GM23338 (cell line): ENCODE measurements at regions not wholly inside any gene's neighbourhood (a gene's known extent, or its start where the extent isn't known, plus 50 kb on each side); places are given as distances from the start of the nearest gene placed in this dataset.

Experiments used
- ATAC-seq: fragments of 200-7000 bp; cut with Tn5 transposase; 3 replicates; pipeline ENCODE4 v1.9.1; 2020
- DNase-seq: peaks from one replicate; pipeline ENCODE4 v3.0.0-alpha.2; 2015; ENCODE audit warnings: low spot score
- H2AFZ ChIP-seq: fragments of 200-600 bp; sonication (generic); 2 replicates; pipeline ENCODE4 v1.8.0; 2016; ENCODE audit warnings: antibody characterized with exemption, mild to moderate bottlenecking, moderate library complexity
- H3F3A ChIP-seq: fragments of 200-600 bp; sonication (generic); replicated peaks from 2 replicates; pipeline ENCODE4 v1.8.0; 2017; ENCODE audit warnings: antibody characterized with exemption, mixed run types, low read depth
- H3K27ac ChIP-seq: fragments of 200-600 bp; sonication (generic); 2 replicates; pipeline ENCODE4 v1.6.1; 2016; ENCODE audit warnings: low read depth
- H3K27me3 ChIP-seq: fragments of 200-600 bp; sonication (generic); 2 replicates; pipeline ENCODE4 v1.8.0; 2016; ENCODE audit warnings: mild to moderate bottlenecking, mixed run types, moderate library complexity; ENCODE audit not compliant: insufficient read depth
- H3K36me3 ChIP-seq: fragments of 200-600 bp; sonication (generic); 2 replicates; pipeline ENCODE4 v1.8.0; 2016; ENCODE audit warnings: mild to moderate bottlenecking; ENCODE audit not compliant: insufficient read depth
- H3K4me1 ChIP-seq: fragments of 200-600 bp; sonication (generic); 2 replicates; pipeline ENCODE4 v1.8.0; 2016; ENCODE audit warnings: mild to moderate bottlenecking, moderate library complexity; ENCODE audit not compliant: insufficient read depth
- H3K4me2 ChIP-seq: fragments of 200-600 bp; sonication (generic); 2 replicates; pipeline ENCODE4 v1.7.1; 2017; ENCODE audit warnings: mixed run types
- H3K4me3 ChIP-seq: fragments of 200-600 bp; sonication (generic); 2 replicates; pipeline ENCODE4 v1.6.1; 2016; ENCODE audit warnings: mixed run types
- H3K79me2 ChIP-seq: fragments of 200-600 bp; sonication (generic); replicated peaks from 2 replicates; pipeline ENCODE4 v1.8.0; 2017; ENCODE audit warnings: mild to moderate bottlenecking; ENCODE audit not compliant: insufficient read depth
- H3K9me2 ChIP-seq: fragments of 200-600 bp; sonication (generic); 2 replicates; pipeline ENCODE4 v1.8.0; 2017; ENCODE audit not compliant: insufficient read depth
- H4K20me1 ChIP-seq: fragments of 200-600 bp; sonication (generic); replicated peaks from 2 replicates; pipeline ENCODE4 v1.8.0; 2017; ENCODE audit warnings: mild to moderate bottlenecking; ENCODE audit not compliant: insufficient read depth
- H3K27ac Mint-ChIP-seq: 2 replicates; pipeline ENCODE4 v1.8.0; 2020; ENCODE audit warnings: inconsistent platforms, mild to moderate bottlenecking, moderate library complexity, mixed read lengths
- H3K27me3 Mint-ChIP-seq: 3 replicates; pipeline ENCODE4 v1.8.0; 2022; ENCODE audit warnings: low read depth, mild to moderate bottlenecking, moderate library complexity, mixed read lengths, inconsistent platforms; ENCODE audit not compliant: insufficient read depth, poor library complexity
- H3K36me3 Mint-ChIP-seq: 3 replicates; pipeline ENCODE4 v1.8.0; 2021; ENCODE audit warnings: low read depth, mild to moderate bottlenecking, inconsistent platforms, moderate library complexity, mixed read lengths
- H3K4me1 Mint-ChIP-seq: 3 replicates; pipeline ENCODE4 v1.8.0; 2020; ENCODE audit warnings: mild to moderate bottlenecking, inconsistent platforms, mixed read lengths
- H3K4me3 Mint-ChIP-seq: 3 replicates; pipeline ENCODE4 v1.8.0; 2021; ENCODE audit warnings: moderate library complexity, mild to moderate bottlenecking, inconsistent platforms, mixed read lengths
- H3K9me3 Mint-ChIP-seq: 3 replicates; pipeline ENCODE4 v1.8.0; 2020; ENCODE audit warnings: moderate library complexity, mild to moderate bottlenecking, inconsistent platforms, mixed read lengths
- CREB1 ChIP-seq: fragments of 250-450 bp; sonication (Bioruptor Pico); IDR thresholded peaks from 2 replicates; pipeline ENCODE4 v1.5.0; 2020; ENCODE audit warnings: low read depth, mild to moderate bottlenecking, moderate library complexity
- CTCF ChIP-seq, 2 experiments: fragments of 200-600 bp in 1 of 2; sonication (generic) in 1 of 2; conservative IDR thresholded peaks; 2 replicates each; pipeline versions ENCODE4 v1.5.1 to v1.6.1; 2016 to 2017; ENCODE audit warnings: antibody characterized with exemption in 2 of 2, low read depth in 2 of 2, mild to moderate bottlenecking in 2 of 2, moderate library complexity in 1 of 2
- ETS1 ChIP-seq: IDR thresholded peaks from 2 replicates; pipeline ENCODE4 v1.6.1; 2016; ENCODE audit warnings: antibody characterized with exemption
- EZH2 ChIP-seq: fragments of 200-600 bp; sonication (generic); IDR thresholded peaks from one replicate; pipeline ENCODE4 v1.8.0; 2017; ENCODE audit warnings: antibody characterized with exemption, mild to moderate bottlenecking, low read depth; ENCODE audit not compliant: unreplicated experiment
- EZH2phosphoT487 ChIP-seq: fragments of 200-600 bp; sonication (generic); IDR thresholded peaks from one replicate; pipeline ENCODE4 v1.8.1; 2018; ENCODE audit warnings: antibody characterized with exemption; ENCODE audit not compliant: unreplicated experiment
- JUNB ChIP-seq: IDR thresholded peaks from one replicate; pipeline ENCODE4 v1.6.1; 2016; ENCODE audit warnings: antibody characterized with exemption; ENCODE audit not compliant: unreplicated experiment
- NANOG ChIP-seq: IDR thresholded peaks from 2 replicates; pipeline ENCODE4 v1.6.1; 2016; ENCODE audit warnings: antibody characterized with exemption, borderline replicate concordance
- POLR2AphosphoS5 ChIP-seq: IDR thresholded peaks from 2 replicates; pipeline ENCODE4 v1.6.1; 2016; ENCODE audit warnings: antibody characterized with exemption, low read depth
- ZNF114 ChIP-seq: fragments of 250-450 bp; sonication (Bioruptor Pico); IDR thresholded peaks from 2 replicates; pipeline ENCODE4 v1.5.0; 2020; ENCODE audit warnings: mild to moderate bottlenecking, moderate library complexity
- TF ChIP-seq, protein P1 (sequence below): fragments of 250-450 bp; sonication (Bioruptor Pico); IDR thresholded peaks from 2 replicates; pipeline ENCODE4 v1.5.0; 2020; ENCODE audit warnings: mild to moderate bottlenecking, moderate library complexity
- TF ChIP-seq, protein P2 (sequence below): IDR thresholded peaks from one replicate; pipeline ENCODE4 v1.6.1; 2018; ENCODE audit warnings: antibody characterized with exemption; ENCODE audit not compliant: unreplicated experiment

DNA sequence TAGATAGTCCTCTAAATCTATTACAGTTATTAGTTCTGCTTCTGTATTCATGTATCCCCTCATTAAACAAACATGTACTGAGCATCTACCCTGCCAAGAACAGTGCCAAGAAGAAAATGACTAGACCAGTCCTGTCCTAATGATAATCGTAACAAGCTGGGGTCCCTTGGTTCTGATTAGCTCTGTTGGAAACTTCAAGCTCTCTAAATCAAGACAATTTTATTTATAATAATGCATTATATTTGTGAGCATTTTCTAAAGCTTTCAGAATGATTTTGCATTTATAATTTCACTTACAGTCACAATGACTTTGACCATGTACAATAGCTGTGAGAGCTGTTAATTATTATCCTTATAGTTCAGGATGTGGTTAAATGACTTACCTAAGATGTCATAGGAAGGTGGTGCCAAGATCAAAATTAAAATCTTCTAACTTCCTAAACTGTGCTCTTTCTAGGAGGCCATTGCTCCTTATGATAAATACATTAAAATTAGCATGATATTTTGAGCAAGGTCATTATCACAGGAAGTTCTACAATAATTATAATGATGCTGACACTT is 336.5 kb upstream of the SLC39A10 start (continued):
- TF ChIP-seq NANOG = no peak
- TF ChIP-seq, protein P1, sequence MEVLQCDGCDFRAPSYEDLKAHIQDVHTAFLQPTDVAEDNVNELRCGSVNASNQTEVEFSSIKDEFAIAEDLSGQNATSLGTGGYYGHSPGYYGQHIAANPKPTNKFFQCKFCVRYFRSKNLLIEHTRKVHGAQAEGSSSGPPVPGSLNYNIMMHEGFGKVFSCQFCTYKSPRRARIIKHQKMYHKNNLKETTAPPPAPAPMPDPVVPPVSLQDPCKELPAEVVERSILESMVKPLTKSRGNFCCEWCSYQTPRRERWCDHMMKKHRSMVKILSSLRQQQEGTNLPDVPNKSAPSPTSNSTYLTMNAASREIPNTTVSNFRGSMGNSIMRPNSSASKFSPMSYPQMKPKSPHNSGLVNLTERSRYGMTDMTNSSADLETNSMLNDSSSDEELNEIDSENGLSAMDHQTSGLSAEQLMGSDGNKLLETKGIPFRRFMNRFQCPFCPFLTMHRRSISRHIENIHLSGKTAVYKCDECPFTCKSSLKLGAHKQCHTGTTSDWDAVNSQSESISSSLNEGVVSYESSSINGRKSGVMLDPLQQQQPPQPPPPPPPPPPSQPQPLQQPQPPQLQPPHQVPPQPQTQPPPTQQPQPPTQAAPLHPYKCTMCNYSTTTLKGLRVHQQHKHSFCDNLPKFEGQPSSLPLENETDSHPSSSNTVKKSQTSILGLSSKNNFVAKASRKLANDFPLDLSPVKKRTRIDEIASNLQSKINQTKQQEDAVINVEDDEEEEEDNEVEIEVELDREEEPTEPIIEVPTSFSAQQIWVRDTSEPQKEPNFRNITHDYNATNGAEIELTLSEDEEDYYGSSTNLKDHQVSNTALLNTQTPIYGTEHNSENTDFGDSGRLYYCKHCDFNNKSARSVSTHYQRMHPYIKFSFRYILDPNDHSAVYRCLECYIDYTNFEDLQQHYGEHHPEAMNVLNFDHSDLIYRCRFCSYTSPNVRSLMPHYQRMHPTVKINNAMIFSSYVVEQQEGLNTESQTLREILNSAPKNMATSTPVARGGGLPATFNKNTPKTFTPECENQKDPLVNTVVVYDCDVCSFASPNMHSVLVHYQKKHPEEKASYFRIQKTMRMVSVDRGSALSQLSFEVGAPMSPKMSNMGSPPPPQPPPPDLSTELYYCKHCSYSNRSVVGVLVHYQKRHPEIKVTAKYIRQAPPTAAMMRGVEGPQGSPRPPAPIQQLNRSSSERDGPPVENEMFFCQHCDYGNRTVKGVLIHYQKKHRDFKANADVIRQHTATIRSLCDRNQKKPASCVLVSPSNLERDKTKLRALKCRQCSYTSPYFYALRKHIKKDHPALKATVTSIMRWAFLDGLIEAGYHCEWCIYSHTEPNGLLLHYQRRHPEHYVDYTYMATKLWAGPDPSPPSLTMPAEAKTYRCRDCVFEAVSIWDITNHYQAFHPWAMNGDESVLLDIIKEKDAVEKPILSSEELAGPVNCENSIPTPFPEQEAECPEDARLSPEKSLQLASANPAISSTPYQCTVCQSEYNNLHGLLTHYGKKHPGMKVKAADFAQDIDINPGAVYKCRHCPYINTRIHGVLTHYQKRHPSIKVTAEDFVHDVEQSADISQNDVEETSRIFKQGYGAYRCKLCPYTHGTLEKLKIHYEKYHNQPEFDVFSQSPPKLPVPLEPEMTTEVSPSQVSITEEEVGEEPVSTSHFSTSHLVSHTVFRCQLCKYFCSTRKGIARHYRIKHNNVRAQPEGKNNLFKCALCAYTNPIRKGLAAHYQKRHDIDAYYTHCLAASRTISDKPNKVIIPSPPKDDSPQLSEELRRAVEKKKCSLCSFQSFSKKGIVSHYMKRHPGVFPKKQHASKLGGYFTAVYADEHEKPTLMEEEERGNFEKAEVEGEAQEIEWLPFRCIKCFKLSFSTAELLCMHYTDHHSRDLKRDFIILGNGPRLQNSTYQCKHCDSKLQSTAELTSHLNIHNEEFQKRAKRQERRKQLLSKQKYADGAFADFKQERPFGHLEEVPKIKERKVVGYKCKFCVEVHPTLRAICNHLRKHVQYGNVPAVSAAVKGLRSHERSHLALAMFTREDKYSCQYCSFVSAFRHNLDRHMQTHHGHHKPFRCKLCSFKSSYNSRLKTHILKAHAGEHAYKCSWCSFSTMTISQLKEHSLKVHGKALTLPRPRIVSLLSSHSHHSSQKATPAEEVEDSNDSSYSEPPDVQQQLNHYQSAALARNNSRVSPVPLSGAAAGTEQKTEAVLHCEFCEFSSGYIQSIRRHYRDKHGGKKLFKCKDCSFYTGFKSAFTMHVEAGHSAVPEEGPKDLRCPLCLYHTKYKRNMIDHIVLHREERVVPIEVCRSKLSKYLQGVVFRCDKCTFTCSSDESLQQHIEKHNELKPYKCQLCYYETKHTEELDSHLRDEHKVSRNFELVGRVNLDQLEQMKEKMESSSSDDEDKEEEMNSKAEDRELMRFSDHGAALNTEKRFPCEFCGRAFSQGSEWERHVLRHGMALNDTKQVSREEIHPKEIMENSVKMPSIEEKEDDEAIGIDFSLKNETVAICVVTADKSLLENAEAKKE (CRISPR knock-in tag) = no peak
- no peak for TF ChIP-seq EZH2
- TF ChIP-seq ETS1 = no peak

DNA sequence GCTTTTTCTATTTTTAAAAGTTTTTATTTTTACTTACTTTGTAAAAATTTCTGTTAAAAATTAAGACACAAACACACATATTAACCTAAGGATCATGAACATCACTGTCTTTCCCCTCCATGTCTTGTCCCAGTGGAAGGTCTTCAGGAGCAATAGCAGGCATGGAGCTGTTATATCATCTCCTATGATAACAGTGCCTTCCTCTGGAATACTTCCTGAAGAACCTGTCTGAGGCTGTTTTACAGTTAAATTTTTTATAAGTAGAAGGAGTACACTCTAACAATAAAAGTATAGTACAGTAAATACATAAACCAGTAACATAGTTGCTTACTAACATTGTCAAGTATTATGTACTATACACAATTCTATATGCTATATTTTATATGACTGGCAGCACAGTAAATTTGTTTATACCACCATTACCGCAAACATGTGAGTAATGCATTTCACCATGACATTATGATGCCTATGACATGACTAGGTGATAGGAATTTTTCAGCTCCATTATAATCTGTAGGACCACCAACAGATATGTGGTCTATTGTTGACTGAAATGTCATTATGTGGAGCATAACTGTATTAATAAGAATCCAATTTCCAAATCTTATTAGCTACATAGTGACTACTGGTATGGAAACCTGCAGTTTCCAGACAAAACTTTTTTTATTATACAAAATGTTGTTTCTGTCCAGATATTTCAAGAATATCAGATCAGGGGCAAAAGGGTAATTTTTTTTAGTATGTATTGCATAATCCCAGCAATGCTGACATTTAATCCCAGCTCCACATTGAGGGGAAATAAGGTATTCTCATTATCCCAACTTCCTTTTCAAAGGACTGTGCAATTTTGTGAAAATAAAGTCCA is 337.2 kb upstream of the SLC39A10 start:
- H2AFZ ChIP-seq = no peak overlapping the region
- H3K4me1 ChIP-seq = no peaks in the 10 kb centered on the region
- Mint-ChIP-seq H3K27ac (no peak overlapping the region), H3K27me3 (no peaks in the 10 kb centered on the region), H3K9me3 (no peaks in the 10 kb centered on the region), H3K36me3 (no peaks in the 10 kb centered on the region), H3K4me1 (no peaks in the 10 kb centered on the region), H3K4me3 (no peak overlapping the region)
- H3K4me3 ChIP-seq = no peak overlapping the region
- H3K27me3 ChIP-seq = no peaks in the 10 kb centered on the region
- H4K20me1 ChIP-seq = no peaks in the 10 kb centered on the region
- DNase-seq (no peak), ATAC-seq (no peak)
- H3K36me3 ChIP-seq = no peaks in the 10 kb centered on the region
- no peak overlapping the region for H3K4me2 ChIP-seq
- no peaks in the 10 kb centered on the region for H3K9me2 ChIP-seq
- H3K27ac ChIP-seq = no peak overlapping the region
- no peaks in the 10 kb centered on the region for H3K79me2 ChIP-seq
- no peaks in the 10 kb centered on the region for H3F3A ChIP-seq
- no peak for TF ChIP-seq CREB1 (CRISPR knock-in tag)
- TF ChIP-seq, protein P2, sequence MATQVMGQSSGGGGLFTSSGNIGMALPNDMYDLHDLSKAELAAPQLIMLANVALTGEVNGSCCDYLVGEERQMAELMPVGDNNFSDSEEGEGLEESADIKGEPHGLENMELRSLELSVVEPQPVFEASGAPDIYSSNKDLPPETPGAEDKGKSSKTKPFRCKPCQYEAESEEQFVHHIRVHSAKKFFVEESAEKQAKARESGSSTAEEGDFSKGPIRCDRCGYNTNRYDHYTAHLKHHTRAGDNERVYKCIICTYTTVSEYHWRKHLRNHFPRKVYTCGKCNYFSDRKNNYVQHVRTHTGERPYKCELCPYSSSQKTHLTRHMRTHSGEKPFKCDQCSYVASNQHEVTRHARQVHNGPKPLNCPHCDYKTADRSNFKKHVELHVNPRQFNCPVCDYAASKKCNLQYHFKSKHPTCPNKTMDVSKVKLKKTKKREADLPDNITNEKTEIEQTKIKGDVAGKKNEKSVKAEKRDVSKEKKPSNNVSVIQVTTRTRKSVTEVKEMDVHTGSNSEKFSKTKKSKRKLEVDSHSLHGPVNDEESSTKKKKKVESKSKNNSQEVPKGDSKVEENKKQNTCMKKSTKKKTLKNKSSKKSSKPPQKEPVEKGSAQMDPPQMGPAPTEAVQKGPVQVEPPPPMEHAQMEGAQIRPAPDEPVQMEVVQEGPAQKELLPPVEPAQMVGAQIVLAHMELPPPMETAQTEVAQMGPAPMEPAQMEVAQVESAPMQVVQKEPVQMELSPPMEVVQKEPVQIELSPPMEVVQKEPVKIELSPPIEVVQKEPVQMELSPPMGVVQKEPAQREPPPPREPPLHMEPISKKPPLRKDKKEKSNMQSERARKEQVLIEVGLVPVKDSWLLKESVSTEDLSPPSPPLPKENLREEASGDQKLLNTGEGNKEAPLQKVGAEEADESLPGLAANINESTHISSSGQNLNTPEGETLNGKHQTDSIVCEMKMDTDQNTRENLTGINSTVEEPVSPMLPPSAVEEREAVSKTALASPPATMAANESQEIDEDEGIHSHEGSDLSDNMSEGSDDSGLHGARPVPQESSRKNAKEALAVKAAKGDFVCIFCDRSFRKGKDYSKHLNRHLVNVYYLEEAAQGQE = no peak
- TF ChIP-seq CTCF (conservative IDR thresholded peaks at IDR 0.05; ENCODE audit: low read depth in 2 of 2) = no peak
- no peak for TF ChIP-seq ZNF114 (CRISPR knock-in tag)
- no peak for TF ChIP-seq NANOG
- TF ChIP-seq EZH2phosphoT487 = no peak
- TF ChIP-seq JUNB = no peak
- TF ChIP-seq EZH2 = no peak
- no peak for TF ChIP-seq POLR2AphosphoS5
